DOHH2 (cell line): ENCODE measurements at regions not wholly inside any gene's neighbourhood (a gene's known extent, or its start where the extent isn't known, plus 50 kb on each side); places are given as distances from the start of the nearest gene placed in this dataset.

Experiments used
- CTCF ChIP-seq: fragments of 200-600 bp; sonication (generic); IDR thresholded peaks from one replicate; pipeline ENCODE4 v1.5.1; 2014; ENCODE audit warnings: antibody characterized with exemption, mild to moderate bottlenecking, low read depth, low read length; ENCODE audit not compliant: poor library complexity, severe bottlenecking
- EZH2phosphoT487 ChIP-seq: fragments of 200-600 bp; sonication (generic); IDR thresholded peaks from 2 replicates; pipeline ENCODE4 v1.6.1; 2017; ENCODE audit warnings: borderline replicate concordance, mild to moderate bottlenecking, antibody characterized with exemption, low read length, moderate library complexity, mixed read lengths

- no peak for TF ChIP-seq EZH2phosphoT487
- no peak for TF ChIP-seq CTCF
Observed at GRCh38 chr13:70967564-70967963, 859.3 kb upstream of the KLHL1 start.
